GM19397 (cell line): ENCODE measurements at regions not wholly inside any gene's neighbourhood (a gene's known extent, or its start where the extent isn't known, plus 50 kb on each side); places are given as distances from the start of the nearest gene placed in this dataset.

Source experiments
- ATAC-seq: cut with Tn5 transposase; IDR thresholded peaks from one replicate; pipeline ENCODE4 v1.9.1; 2021; ENCODE audit warnings: mild to moderate bottlenecking, moderate library complexity; ENCODE audit not compliant: unreplicated experiment

DNA sequence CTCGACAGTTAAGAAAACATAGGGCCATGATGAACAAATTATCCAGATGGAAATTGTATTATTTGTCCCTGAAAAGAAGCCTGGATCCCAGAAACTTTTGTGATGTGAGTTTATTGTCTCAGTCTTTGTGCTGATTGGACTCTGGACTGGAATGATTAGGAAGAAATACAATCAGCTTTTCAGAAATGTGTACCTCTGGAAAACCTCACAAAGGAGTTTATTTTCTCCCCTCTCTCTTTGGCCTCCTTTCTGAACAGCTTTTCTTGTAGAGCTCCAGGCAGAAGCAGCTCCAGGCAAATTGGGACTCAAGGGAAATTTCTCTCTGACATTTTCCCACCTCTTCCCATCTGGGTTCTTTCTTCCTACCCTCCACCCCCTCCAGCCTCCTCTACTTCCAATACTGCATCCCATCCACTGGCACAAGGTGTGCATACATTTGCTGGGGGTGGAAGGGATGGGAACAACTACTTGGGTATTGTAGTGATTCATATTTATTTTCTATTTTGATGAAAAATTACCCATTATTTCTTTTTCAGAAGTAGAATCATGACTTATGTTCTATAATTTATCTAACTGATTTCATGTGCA is 119.7 kb downstream of the CD47 start:
- no peak for ATAC-seq

DNA sequence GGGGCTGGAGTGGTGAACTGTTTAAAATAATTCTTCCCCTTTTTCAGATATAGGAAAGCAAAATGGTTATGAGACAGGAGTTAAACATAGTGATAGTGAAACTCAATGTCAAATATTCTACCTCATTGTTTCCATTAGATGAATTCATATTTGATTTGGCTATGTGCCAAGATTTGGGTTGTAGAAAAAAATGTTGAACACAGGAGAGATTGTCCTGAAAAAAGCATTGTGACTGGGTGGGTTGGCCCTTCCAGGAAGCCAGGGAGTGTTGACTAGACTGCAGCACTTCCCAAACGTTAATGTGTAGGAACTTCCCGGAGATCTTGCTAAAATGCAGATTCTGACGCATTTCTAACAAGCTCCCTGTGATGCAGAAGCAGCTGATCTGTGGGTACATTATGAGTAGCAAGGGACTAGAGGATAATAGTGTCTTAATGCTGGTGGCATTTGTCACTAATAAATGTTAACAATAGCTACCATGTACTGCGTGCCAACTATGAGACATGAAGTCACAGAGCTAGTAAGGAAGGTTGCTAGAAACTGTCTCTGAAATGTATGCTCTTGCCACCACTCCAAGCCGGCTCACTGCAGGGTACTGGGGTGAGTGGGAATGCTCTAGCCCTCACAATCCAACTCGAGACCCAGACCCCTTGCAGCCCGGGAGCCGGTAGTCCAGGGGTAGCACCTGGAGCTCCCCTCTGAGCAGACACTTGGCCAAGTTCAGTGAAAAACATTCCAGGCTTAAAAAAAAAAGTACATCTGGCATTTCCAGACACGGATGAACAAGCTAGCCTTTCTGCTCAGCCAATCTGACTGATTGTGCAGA is 120.6 kb downstream of the CD47 start:
- ATAC-seq, result no peak

DNA sequence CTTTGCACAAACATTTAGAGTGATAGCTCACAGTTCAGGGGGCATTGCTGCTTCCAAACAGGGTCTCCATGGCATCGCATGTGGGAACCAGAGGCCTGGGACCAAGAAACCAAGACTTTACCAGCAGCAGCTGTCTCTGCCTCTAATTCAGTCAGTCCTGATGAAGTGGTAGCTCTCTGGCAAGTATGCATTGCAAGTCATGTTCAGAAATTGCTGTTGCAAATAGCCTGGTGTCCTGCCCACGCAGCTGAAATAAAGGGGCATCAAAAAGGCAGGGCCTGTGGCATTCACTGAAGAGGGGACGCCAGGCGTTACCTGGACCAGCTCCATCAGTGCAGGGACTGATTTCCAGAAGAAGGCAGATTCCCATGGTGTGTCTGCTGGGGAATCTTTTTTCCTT is 121.3 kb downstream of the CD47 start:
- ATAC-seq, result no peak

DNA sequence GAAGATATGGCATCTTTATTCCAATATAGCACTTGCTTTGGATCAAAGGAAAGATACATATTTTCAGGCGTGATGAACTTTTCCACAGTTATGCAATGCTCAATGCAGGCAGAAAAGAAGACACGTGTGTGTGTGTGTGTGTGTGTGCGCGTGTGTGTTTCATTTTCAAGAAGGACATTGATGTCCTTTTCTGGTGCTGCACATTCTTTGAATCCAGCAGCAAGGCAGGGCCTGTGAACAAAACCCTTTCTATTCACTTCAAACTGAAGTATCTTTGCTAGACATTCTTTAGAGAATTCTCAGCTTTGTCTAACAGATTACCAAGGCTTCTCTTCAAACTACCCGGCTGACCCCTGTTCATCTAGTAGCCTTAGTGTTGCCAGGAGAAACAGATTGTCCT is 124.6 kb downstream of the CD47 start:
- no peak for ATAC-seq

DNA sequence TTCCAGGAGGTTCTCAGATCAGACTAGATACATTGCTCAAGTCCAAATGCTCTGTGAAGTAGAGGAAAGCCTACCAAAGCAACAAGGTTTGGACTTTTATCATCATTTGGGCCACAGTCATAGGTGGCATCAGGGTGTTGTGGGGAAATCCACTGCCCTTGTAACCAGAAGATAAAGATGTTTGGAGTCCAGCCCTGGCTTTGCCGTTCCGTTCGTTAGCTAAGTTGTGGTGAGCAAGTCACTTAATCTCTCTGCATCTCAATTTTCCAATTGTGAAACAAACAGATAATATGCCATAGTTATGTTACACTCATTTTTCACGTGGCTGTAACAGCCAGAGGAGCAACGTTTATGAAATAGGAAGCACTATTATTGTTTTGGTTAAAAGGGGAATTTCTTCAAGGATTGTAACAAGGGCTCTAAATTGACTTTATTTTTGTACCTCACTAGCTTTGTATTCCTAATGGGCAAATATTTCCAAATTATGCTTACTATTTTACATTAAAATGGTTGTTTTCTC is 125.6 kb downstream of the CD47 start:
- no peak for ATAC-seq

DNA sequence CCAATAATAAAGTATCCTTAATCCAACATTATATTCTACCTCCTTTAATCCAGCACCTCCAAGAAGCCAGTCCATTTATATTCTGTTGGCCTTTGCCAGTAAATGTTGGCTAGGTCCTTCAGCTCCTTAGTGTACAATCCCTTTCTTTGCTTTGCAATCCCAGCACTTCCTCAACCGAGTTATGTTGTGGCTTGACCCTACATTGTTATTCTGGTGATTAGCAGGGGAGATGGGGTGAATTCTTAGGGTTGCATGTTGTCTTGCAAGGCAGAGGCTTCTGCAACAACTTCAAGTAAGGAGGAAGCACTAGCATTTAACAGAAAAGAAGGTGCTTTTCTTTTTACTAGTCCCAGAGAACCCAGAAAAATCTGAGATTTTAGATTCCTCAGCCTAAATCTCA is 127.2 kb downstream of the CD47 start:
- no peak for ATAC-seq

DNA sequence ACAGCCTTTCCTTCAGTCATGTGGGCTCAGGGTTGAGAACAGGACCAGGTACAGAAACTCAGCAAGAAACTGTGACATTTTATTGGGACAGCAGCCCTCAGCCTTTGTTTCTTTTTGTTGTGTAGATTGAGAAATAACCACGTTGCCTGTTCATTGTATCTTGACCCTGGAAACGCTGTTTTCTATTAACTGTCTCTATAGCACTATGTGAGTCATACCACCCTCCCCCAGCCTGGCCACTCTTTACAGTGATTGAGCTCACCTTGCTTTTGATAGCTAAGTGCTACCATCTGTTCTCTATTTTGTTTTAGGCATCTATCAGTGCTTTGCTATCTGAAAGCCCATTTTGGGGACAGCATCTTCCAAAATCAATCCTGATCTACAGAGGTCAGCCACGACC is 127.9 kb downstream of the CD47 start:
- ATAC-seq, result no peak

DNA sequence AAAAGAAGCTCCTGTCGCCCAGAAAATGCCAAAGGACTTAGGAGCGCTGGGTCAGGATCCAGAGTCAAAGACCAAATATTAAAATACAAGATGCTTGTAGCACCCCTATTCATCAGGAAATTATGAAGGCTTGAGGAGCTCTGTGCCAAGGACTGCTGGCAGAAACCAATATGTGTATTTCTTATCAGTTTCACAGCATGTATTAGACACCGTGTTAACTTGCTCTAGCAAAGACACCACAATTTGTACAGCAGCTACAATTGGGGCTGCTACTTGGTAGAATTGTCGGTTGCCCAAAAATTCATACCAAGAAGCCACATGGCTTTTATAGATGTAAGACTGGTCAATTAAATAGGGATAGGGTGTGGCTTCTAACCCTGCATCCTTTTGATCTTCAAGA is 128.8 kb downstream of the CD47 start:
- ATAC-seq, result no peak

DNA sequence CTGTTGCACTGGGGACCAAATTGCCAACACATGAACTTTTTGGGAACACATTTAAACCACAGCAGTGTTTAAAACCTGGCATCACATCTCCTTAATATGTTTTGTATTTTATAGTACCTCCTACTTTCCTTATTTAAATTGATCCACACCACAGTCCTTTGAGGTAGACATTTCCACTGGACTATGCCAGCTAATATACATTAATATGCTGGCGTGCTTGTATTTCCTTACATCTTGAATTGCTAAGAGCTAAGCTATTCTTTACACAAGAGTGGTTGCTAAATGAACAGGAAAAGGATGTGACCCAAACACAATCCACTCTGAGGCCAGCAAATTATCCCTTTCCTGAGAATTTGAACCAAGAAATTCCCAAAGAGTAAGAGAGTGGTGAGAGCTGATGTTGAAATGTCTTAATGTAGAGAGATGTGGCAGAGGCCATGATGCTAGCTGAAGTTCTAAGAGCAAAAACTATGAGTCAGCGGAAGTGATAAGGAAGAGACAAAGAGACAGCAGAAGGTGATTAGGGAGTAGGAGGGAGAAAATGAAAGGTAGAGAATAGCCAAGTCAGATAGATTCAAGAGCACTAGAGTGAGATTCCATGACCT is 131.2 kb downstream of the CD47 start:
- no peak for ATAC-seq

DNA sequence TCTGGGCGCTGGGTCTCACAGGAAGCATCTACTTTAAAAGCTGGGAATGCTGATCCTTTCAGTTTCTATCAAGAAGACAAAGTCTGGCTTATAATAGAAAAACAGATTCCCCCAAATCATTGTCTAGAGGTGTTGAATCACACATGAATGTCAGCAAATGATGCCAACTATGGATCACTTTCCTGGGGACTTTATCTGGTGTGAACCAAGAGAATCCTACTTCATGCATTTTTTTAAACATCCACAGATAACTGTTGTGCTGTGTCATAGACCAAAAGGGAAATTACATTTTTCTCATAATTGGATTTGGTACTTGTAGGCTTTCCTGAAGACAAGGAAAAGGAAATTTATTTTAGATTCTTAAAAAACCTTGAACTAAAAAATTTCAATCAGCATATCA is 132.7 kb downstream of the CD47 start:
- ATAC-seq, result no peak

DNA sequence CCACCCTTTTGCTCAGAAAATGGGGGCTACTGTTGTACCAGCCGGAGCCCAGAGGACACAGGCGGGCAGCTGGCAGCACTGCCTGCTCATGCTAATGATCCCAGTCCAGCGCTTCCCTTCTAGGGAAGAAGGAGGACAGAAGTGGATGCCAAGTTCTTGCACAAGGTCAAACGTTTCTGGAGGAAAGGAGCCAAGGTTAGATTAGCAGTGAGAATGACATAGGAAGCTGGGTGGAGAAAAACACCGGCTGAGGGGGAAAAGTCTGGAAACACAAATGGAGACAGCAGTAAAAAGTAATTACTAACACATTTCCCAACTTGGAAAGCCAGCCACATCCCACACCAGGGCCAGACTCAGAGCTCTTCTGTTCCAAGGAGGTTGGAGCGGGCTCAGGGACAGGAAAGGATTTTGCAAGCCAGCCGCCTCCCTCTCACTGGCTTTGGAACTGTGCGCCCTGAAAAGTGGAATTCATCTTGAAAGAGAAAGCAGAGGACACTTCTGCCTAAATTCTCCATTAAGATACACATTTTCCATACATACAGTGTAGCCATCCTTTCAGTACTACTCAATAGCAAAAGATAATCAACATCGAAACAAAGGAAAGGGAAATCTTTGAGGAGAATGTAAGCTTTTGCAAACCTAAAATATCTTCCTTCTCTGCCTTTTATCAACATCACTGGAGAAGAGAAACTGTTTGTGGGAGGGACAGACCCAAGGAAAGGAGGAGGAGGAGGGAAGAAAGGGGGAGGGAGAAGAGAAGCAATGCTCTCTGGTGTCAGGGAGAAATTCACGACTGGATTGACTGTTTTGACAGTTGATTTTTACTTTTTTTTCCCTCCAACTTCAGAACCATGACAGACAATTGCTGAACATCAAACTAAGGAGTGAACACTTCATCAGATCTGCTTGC is 133.6 kb downstream of the CD47 start:
- ATAC-seq, result no peak

DNA sequence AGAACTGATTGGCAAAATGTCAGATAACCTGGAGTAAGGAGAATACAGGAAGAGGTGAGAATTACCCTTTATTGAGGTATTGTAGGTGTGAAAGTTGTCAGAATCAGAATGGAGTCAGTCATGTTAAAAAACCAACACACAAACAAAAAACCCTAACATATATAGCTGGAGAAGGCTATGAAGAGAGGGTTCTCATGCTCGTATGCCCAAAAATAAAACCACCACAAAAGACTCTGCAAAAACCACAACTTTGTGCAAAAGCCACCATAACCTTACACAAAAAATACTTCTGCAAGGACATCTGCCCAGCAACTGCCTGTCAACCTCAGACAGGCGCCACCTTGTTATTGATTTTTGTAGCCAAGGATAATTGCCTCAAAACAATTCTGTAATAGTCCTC is 136.0 kb downstream of the CD47 start:
- ATAC-seq, result no peak

DNA sequence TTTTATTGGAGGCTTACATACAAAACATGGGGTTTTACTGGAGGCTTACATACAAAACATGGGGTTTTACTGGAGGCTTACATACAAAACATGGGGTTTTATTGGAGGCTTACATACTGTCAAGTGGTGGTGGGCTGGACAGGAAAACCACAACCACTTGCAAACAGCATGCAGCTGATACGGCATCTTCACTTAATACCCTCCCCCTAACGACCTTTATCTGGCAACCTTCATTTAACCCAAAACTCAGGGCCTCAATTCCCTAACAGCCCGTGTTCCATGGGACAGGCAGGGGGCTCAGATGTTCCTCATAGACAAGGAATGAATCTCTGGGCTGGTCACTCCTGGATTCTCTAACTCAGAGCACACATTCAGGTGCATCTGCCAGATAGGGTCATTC is 137.1 kb downstream of the CD47 start:
- no peak for ATAC-seq

DNA sequence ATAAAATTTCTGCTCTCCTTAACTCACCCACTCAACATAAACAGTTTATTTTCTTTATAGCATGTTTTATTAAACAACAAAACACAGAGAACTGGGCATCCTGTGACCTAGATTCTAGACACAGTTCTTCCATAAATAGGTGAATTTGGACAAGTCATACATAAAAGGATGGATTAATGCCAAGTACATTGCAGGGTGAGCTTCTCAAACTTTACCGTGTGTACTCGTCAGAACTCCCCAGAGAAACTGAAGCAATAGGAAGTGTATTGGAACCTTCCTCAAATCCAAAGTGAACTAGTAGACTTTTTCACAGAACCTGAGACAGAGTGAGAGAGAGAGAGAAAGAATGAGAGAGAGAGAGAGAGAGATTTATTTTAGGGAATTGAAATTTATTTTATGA is 139.7 kb downstream of the CD47 start:
- no peak for ATAC-seq

DNA sequence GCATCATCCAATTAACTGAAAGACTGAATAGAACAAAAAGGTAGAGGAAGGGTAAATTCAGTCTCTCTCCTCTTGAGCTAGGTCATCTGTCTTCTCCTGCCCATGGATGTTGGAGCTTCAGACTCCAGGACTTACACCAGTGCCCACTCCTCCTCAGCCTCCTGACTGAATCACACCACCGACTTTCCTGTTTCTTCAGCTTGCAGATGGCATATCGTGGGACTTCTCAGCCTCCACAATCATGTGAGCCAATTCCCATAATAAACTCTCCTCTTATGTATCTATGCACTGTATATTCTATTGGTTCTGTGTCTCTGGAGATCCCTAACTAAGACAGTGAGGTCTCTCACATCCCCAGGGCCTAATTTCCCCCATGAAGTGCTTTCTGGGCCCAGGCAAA is 140.4 kb downstream of the CD47 start:
- ATAC-seq, result no peak

DNA sequence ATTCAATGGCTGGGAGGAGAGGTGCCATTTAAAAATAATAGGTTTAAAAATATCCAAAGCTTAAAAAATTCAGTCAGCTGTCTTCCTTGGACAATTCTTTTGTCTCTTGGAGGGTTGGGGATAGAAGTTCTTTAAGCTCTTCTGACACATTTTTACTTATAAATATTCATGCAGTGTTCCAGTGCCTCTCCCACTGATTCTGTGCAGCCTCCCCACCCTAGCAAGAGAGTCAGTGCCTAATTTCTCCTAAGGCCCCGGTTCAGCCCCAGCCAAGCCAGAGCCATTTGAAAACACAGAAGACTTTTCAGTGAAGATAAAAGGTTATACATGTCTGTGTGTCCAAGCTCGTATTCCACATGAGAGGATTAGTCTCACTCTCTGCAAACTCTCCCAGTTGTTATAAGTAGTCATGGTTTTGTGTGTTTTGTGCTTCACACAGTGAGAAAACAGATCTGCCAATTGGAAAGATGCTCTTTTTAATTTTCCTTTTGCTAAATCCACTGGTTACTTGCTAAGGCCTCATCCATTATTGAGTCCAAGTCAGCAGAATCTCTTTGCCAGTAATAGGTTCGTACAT is 141.3 kb downstream of the CD47 start:
- no peak for ATAC-seq

DNA sequence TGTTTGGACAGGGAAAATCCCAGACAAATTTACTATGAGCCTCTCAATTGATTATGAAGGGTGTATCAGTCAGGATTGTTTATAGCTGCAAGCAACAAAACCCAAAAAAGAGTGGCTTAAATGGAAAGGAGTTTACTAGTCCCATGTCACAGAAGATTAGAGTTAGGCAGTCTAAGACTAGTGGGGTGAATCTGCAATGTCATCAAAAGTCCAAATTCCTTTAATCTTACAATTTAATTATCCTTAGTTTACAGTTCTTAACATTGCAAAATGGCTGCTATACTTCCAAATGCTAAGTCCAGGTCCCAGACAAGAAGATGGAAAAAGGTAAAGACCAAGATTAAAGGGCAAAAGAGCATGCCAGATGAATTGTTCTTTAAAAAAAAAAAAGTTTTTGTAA is 143.6 kb downstream of the CD47 start:
- no peak for ATAC-seq

DNA sequence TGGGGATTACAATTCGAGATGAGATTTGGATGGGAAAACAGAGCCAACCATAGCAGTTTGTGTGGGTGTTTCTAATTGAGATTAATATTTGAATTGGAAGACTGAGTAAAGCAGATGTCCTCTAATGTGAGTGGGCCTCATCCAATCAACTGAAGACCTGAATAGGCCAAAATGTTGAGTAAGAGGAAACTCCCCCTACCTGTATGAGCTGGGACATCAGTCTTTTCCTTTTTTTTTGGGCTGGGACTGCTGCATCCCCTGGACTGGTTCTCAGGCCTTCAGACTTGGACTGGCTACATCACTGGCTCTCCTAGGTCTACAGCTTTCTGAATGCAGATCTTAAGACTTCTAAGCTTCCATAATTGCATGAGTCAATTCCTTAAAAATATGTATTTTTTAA is 144.1 kb downstream of the CD47 start:
- ATAC-seq, result no peak

DNA sequence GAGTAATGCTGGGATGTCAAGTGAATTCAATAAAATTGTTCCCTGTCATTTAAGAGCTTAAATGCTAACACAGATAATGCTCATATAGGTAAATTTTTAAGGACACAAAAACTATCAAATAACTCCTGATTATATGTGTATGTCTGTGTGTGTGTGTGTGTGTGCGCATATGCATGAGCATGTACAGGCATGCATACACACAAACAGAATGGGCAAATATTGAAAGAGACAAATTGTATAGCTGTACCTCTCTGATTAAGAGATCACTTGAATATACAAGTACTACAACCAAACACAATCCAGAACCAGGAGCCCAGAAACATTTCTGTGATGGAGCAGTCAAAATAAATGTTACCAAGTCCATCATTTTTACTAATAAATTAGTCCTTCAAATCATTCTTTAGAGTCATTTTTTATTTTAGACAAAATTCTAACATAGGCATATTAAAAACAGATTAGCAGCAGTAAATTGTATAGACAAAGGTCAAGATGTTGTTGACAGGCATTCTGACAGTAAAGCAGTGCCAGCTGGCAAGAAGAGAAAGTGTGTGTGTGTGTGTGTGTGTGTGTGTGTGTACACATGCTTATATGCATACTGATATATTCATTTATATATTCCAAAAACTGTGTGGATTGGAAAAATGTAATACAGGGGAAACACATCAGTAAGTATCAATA is 145.3 kb downstream of the CD47 start:
- ATAC-seq, result no peak

DNA sequence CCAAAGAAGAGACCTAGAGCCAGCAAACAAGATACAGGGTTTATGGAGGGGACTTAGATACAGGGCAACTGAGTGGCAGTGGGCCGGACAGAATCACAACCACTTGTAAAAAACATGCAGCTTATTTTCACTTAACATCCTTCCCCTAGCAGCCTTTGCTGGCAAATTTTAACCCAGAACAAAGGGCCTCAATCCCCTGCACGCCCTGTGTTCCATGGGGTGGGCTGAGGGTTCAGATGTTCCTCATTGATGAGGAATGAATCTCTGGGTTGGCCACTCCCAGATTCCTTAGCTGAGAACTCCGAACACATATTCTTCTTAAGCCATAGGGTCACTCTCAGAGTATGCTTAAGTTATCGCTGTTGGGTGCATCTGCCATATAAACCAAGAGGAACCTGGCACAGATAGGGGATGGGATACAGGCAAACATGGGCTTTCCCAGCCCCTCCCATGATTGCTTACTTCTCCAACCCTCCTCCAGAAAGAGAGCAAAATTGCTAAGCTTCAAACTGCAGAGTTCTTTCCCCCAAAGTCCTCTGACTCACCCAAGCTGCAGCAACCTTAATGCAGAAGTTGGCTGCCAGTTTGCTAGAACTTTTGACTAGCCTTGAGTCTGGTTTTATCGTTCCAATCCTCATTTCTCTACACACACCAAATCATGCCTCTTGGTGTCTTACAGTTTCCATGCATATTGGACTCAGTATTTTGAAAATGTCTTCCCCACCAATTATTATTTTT is 146.9 kb downstream of the CD47 start:
- ATAC-seq, result no peak
